Astrocyte of the spinal cord (primary cell): ENCODE measurements at regions not wholly inside any gene's neighbourhood (a gene's known extent, or its start where the extent isn't known, plus 50 kb on each side); places are given as distances from the start of the nearest gene placed in this dataset.

Experiments used
- DNase-seq: peaks from one replicate; pipeline ENCODE4 v3.0.0; 2011; ENCODE audit warnings: low read depth, low spot score
- H3K4me3 ChIP-seq: 2 replicates; pipeline ENCODE4 v1.5.1; 2011; ENCODE audit warnings: low read depth, mild to moderate bottlenecking, low read length, moderate library complexity
- CTCF ChIP-seq: IDR thresholded peaks from 2 replicates; pipeline ENCODE4 v1.5.1; 2012; ENCODE audit warnings: low read depth, mild to moderate bottlenecking, low read length, inconsistent platforms
- in situ Hi-C: cut with HindIII; loops from 2 replicates; pipeline ENCODE4 v1.10.0; 2017; ENCODE audit warnings: low sequenced_read_pairs

DNA sequence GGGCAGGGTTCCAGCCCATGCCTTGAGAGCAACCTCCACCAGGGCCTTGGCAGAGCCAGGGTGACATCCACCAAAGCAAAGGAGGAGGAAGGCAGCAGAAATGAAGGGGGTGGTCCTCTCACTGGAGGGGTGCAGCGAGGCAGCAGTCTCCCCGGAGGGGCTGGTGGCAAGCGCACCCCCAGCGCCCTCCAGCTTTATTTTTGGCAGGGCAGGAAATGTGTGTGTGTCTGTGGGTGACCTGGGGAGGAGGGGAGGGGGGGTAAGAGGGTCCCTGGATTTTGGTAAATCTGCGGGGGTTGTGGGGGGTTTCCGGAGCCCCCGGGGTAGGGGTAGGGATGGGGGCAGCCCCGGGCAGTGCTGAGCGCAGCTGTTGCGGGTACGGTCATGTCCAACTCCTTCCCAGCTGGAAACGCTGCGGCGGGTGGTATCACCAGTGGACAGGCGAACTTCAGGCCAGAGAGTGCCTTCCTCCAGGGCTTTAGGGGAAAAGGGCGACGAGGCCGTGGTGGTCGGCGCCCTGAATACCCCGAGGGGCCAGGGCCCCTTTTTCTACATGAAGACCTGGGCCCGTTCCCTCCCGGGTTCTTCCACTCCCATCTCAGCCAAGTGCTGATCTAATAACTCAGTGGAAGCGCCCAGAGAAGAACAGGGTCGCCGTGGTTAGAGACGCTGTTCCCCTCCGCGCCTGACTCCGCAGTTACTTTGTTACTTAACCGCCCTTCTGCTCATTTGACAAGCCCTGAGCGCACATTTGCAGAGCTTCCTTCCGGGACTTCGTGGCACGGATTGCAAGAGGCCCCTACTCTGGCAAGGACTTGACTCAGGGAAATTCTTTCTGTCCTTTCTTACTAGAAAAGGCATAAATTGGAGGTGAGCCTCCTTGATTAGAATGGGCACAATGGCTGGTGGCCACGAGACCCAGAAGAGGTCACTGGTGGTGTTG, 55.2 kb downstream of the FOS start:
- TF ChIP-seq CTCF = no peak
- in situ Hi-C loops = no loop called here
- DNase-seq = no peak
- no peak overlapping the region for H3K4me3 ChIP-seq

DNA sequence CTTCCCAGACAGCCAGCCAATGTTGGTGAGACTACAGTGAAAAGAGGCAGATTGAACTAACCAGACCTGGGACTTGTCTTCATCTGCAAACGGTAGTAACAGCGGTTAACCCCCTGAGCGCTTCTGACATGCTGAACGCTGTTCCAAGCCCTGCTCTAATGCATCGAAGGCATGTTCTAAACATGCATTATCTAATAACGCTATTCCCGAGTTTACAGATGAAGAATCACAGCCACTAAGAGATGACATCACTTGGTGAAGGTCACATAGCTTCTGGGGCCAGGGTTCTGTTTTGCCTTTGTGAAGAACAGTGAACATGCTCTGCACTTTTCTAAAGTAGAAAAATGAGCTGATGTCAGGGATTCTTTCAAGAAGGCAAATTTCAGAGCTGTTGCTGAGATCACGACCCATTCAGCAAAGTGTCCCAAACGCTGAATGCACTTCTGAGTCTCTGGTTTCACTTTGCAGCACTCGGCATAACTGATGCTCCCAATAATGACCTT, 56.0 kb downstream of the FOS start:
- TF ChIP-seq CTCF = no peak
- DNase-seq = no peak

GRCh38 chr14:75335571-75335970, 56.9 kb downstream of the FOS start:
- in situ Hi-C loops = no loop called here
- H3K4me3 ChIP-seq = no peak overlapping the region
- no peak for TF ChIP-seq CTCF
- no peak for DNase-seq

More for the DNA sequence above, 56.0 kb downstream of the FOS start:
- no peak overlapping the region for H3K4me3 ChIP-seq
- in situ Hi-C loops = no loop called here

GRCh38 chr14:75338398-75338797, 59.8 kb downstream of the FOS start:
- TF ChIP-seq CTCF = no peak
- in situ Hi-C loops = no loop called here
- no peak for DNase-seq
- no peak overlapping the region for H3K4me3 ChIP-seq

DNA sequence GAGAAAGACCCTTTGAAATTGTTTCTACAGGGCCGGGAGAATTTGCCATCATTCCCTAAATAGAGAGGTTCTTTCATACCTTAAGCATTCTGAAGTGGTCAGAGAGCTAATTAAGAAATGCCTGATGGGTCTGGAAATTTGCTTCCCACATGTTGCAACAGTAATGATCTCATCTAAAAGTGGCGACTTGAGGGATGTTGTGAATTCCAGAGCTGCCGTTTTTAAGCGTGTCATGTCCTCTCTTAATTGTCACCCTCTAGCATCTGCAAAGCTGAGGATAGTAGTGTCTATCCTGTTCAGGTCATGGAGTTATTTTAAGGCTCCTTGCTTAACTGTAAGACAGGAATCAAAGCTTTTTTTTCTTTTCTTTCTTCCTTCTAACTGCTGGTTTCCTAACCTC, 60.4 kb downstream of the FOS start:
- no peak for TF ChIP-seq CTCF
- H3K4me3 ChIP-seq = no peak overlapping the region
- peak; percentile 4 for DNase-seq
- in situ Hi-C loops = no loop called here

- no peak overlapping the region for H3K4me3 ChIP-seq
- no peak for TF ChIP-seq CTCF
- in situ Hi-C loops = no loop called here
- DNase-seq = peak; percentile 3
Measured at GRCh38 chr14:75340921-75341320, 62.3 kb downstream of the FOS start.
